ENCODE measurements at regions not wholly inside any gene's neighbourhood (a gene's known extent, or its start where the extent isn't known, plus 50 kb on each side); places are given as distances from the start of the nearest gene placed in this dataset.
"Not testable (repeated sequence)": the region's sequence is repeated elsewhere in the genome, so short reads cannot be mapped to it uniquely, and the experiment has no call there.

- DNase-seq = no peak
Observed at GRCh38 chrX:13474164-13474516, 95.3 kb upstream of the EGFL6 start.

- no peak for DNase-seq
Observed at GRCh38 chrX:13473442-13474163, 95.8 kb upstream of the EGFL6 start.

GRCh38 chrX:13472975-13473374 lies 96.4 kb upstream of the EGFL6 start:
- no peak for DNase-seq

DNA sequence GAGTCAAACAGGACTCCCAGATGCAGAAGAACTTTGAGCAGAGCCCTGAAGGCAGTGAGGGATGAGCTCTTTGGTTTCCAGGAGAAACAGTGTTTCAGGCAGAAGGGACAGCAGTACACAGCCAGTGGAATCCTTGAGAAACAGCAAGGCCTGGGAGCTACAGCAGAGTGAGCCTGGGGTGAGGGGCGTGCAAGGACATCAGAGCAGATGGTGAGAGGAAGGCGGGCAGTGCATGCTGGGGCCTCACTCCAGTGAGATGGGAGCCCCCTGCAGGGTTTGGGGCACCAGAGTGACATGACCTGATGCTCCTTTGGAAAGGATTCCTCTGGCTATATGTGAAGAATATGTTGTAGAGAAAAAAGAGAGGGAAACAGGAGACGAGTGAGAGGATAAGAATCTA lies 98.1 kb upstream of the EGFL6 start:
- DNase-seq = no peak

DNA sequence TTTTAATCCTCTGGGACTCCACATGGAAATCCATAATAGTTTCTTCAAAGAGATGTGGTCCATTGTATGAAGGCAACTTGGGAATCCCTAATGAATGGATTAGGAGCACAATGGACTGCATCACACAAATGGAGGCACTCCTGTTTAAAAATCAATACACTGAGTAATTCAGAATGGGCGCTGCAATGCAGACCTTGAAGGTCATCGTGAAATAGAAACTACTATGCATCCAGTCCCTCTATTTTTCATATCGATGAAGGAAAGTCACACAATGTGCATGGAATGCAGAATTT lies 98.8 kb upstream of the EGFL6 start:
- DNase-seq = no peak

- DNase-seq = no peak
Observed at GRCh38 chrX:13469963-13470684, 99.3 kb upstream of the EGFL6 start.

DNA sequence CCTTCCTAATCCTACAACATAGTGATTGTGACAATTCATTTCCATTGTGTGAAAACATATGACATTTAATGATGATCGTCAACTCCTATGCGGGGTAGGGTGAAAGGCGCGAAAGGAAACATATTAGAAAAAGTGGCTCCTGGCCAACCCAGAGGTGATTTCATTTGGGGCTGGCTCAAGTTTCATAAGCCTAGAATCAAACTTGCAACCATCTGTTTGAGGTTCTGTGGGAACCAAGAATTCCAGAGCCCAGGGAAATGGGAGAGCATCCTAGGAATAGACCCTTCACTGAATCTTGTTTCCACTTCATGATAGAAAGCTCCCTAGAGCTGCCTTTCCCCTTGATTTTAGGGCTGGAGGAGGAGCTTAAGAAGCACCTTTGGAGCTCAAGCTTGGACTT lies 101.3 kb upstream of the EGFL6 start:
- DNase-seq = no peak

GRCh38 chrX:13467243-13467642 lies 102.2 kb upstream of the EGFL6 start:
- no peak for DNase-seq

DNA sequence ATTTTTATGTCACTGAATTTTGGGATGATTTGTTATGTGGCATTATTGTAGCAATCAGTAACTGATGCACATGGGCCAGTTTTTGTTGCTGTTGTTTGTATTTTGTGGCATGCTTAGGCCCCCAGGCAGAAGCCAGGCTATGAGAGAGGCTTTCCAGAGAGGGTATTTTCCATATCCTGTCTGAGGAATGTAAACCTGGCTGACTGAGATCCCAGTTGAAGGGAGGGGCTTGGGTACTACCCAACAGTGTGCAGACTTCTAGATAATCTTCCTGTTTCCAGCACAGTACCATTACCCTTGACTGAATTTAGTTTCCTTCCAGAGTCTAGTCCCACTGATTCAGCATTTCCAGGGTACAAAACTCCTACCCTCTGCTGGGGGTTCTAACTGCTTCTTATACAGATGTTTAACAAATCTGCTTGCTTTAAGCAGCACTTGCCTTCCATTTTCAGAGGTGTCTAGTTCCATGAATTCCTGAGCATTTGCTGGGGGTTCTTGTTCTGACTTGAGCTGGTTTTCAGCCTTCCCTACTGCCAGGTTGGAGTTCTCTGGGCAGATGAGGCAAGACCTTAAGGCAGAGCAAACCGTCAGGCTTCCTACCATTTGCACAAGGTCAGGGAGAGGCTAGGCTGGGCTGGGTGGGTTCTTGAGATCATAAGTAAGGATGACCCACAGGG lies 104.7 kb upstream of the EGFL6 start:
- DNase-seq = no peak

DNA sequence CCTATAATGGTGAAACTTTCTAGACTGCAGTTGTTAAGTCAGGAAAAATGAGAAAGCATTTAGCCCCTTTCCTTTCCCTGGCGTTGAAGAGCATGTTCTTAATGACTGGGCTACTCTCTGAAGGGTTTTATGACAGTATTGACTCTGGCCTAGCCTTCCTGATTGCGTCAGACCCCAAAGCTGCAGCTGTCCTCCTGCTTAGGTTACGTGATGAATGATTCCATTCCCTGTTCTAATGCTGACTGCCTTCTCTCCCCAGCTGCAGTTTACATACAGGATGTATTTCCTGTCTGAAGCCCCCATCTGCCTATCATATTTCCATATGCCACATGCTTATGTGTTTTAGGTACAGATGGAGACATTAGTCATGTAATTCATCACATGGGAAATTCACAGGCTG lies 105.8 kb upstream of the EGFL6 start:
- peak; percentile 87 for DNase-seq

DNA sequence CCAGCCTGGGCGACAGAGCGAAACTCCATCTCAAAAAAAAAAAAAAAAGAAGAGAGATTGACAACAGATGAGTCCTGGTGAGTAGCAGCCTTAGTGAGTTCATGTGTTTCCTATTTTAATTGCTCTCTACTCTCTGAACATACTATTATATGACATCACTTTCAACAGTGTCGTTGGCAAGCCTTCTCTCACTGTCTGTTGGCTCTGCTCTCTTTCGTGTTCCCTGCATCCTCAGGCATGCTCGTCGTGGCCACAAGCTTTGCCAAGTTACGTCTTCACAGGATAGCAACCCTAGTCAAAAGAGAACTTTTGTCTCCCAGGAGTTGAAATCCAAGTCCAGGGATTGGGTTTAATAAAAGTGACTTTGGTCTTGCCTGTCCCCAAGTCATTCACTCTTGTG lies 117.1 kb upstream of the EGFL6 start:
- DNase-seq = no peak

DNA sequence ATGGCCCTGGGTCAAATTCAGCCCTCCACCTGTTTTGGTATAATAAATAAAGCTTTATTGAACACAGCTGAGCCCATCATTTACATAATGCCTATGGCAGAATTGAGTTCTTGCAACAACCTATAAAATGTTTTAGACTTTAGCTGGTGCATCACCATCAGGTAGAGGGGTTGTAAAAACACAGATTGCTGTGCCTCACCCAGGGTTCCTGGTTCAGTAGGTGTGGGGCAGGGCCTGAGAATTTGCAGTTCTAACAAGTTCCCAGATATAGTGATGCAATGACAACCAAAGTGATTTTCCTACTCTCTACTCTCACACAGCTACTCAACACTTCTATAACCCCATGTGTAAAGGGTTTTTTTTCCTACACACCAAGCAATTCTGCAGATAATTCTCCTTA lies 120.0 kb upstream of the EGFL6 start:
- no peak for DNase-seq

DNA sequence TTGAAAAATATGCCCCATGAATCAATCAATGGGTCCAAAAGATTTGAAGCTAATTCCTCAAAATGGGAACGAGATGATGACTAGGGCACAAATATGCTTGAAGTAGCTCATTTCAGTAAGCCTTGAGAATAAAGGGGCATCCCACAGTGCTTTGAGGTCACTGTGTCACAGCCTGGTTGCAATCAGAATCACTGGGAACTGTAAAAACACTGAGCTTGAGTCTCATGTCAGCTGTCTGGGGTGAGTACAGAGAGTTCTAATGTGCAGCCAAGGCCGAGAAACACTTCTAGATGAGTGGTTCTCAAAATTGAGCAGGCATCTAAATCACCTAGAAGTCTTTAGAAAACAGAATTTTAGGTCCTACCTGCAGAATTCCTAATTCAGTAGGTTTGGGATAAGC lies 120.5 kb upstream of the EGFL6 start:
- DNase-seq = no peak

- not testable (repeated sequence) for DNase-seq
Observed at GRCh38 chrX:13441608-13442007, 121.8 kb upstream of the ATXN3L start.

DNA sequence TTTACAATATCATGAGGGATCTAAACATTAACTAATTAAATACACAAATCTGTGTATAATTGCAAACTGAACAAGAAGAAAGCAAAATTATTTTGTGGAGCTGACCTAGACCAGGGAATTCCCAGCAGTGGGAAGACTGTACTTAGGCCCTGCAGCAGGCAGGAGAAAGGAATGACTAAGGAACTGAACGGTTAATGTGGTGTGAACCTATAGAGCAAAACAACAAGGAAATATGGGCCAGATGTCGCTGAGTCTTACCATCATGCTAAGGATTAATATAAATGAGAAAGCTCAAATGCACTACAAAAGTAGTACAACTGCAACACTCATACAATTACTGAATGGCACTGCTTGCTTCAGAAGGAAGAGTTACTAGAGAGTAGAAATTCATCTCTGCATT lies 120.3 kb upstream of the ATXN3L start:
- no peak for DNase-seq

GRCh38 chrX:13433298-13433605 lies 113.4 kb upstream of the ATXN3L start:
- DNase-seq = no peak

- no peak for DNase-seq
Observed at GRCh38 chrX:13432414-13433297, 112.8 kb upstream of the ATXN3L start.

DNA sequence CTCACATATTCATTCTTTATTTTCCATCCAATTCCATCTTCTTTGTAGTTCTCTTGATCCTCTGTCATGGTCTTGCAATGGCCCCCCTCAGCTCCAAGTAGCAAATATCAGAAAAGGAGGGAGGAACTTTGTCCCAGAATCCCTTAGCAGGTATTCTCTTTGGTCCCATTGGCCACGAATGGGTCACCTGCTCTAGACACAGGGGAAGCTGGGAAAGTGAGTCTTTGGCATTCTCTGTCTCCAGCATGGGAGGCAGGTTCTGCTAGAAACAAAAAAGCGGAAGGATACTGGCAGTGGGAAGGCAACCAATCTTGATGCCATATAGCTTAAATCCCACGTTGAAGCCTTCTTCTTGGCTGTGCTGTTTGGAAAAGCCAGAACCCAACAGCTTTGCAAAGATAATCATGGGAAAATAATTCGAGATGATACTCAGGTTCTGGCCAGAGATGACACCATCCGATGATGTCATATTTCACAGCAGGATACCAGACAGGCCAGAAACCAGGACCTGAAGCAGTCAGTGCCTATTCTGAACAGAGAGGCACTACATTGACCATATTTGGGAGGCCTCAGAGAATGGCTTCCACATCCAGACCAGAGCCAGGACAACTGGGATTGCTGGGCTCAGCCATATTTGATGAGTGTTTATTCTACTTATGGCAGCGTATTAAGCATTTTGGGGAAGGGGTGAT lies 110.4 kb upstream of the ATXN3L start:
- DNase-seq = no peak

GRCh38 chrX:13428053-13428786 lies 108.4 kb upstream of the ATXN3L start:
- DNase-seq = no peak

DNA sequence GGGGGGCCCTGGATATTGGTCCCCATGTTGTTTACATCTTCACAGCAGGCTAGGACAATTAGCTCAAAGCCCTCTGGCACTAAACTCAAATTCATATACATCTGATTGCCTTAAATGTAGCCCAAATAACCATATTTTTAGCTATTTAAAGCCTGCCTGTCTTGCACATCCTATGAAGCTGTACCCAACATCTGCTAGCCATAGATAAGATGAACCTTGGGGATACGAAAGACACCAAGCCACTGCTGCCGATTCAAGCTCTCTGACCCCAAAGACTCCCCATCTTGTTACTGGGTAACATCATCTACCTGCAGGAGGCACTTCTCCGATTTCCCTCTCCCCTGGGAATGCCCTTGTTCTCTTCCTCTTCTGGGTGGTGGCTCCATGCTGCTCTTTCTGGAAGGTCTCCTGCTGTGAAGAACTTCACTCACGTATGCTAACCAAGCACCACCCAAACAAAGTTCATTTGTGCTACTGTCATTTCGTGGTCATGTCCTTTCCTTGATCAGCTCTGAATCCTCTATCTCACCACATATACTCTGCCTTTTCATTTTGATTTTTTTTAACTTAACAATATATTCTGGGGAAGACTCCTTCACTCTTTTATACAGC lies 107.7 kb upstream of the ATXN3L start:
- no peak for DNase-seq

DNA sequence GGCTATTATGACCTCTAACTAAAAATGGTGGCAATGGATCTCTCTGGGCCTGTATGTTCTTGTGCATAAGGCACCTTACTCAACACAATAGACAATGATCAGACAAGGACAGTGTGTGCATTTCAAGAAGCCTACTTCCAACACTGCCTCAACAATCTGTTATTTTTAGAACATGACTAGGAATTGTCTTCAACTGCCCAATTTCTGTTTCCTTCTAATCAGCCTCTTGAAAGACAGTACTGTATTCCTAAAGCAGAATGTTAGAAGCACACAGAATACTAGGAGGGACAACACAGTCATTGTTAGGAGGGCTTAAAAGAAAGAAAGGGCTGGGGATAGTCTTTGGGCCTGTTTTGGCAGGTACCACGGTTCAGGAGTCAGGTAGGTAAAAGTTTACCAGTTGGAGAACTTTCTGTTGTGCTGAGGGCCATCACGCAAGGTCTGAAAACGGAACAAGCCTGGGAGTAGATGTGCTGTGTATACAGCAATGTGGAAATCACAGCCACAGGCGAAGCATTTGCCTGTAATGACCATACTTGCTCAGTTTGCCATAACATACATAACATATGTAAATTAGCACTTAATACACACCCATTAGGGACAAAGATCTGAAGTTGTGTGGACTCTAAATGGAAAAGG lies 100.8 kb upstream of the ATXN3L start:
- DNase-seq = no peak

Measured in NCI-H510A treated with DMSO at 0.1 percent for 48 hours (cell line).